HG03108 (cell line): ENCODE measurements at regions not wholly inside any gene's neighbourhood (a gene's known extent, or its start where the extent isn't known, plus 50 kb on each side); places are given as distances from the start of the nearest gene placed in this dataset.

Source experiments
- ATAC-seq: cut with Tn5 transposase; IDR thresholded peaks from one replicate; pipeline ENCODE4 v1.9.1; 2021; ENCODE audit warnings: moderate library complexity; ENCODE audit not compliant: unreplicated experiment

DNA sequence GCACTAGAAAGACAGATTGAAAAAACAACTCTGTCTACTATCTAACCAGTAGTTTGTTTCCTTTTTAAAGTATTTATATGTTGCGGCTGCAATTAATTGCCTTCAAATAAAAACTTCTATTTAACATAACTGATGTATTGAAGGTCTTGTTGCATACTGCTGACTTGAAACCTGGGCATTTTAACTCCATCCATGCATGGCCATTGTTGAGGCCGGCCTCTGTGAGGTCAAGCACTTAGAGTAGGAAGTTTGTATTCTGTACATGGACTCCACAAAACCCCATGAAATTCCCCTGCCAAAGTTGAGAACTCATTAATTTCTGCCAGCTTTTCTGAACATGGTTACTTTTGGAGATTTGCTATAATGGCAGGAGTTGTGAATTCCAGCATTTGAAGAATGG, 150.6 kb downstream of the GAS1 start:
- ATAC-seq: no peak

DNA sequence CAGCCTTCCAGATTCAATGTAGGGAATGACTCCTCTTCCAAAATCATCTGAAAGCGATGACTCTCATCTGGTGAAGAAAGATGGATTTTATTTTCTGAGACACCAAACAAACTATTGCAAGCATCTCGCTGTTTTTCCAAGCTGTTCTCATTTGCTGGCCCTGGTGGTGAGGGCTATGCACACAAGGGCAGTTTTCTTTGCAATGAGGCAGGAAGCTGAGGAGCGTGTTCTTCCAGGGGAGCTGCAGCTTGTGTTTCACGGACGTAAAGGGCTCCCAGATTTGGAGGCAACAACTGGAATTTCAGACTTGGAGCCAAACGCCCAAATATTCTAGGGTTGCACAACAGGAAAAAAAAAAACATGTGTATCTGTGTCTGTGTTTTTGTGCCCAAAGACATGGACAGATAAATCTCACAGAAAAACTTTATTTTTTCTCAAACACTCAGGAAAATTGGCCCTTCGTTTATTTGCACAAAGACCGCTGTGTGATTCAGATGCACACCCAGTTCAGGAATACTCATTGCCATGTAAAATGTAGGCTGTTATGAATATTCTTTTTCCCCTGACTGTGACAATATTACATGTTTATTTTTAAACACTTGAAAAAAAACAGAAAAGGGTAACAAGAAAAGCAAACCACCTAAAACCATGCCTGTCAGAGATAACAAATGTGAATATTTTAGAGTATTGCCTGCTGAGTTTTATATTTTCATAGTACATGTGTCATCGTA, 151.3 kb downstream of the GAS1 start:
- ATAC-seq: no peak

DNA sequence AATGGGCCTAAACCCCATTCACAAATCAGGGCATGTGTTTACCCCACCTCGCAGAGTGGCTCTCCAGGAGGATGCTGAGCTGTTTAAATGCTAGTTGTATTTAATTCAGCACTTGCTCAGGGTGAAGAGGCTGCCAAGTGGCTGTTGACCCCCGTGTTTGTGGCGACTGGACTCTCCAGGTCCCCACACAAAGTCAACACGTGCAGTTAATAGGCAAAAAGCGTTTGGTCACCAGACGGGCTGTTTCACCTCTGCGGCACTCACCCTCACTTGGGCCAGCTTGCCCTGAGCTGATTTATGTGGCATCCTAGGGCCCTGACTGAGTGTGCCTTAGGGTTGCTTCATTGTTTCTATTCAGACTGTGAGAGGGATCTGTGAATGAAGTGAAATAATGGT, 152.3 kb downstream of the GAS1 start:
- ATAC-seq: no peak

DNA sequence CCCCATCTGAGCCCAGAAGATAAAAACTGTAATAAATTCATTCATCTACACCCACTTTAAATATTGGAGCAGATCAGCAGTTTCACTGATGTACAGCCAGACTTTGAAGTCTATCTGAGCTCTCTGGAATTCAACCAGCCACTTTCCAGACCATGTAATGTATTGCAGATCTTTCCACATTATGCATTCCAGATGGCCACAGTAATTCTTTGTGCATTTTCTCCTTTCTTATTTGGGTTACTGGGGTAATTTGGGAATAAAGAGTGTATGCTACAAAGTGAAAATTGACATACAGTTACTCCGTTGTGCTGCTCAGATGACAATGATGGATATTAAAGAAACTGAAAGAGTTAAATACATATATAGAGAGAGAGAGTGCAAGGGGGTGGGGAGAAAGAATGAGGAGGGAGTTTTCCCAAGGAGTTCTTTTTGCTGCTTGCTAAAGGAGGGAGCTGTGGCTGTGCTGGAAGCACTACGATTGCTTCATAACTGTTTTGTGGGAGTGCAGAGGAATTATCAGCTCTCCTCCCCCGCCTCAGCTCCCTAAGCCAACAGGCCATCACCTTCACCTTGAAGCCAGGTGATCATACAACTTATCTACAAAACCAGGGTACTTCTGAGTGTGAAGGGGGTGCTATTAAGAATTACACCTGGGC, 152.8 kb downstream of the GAS1 start:
- ATAC-seq: no peak

DNA sequence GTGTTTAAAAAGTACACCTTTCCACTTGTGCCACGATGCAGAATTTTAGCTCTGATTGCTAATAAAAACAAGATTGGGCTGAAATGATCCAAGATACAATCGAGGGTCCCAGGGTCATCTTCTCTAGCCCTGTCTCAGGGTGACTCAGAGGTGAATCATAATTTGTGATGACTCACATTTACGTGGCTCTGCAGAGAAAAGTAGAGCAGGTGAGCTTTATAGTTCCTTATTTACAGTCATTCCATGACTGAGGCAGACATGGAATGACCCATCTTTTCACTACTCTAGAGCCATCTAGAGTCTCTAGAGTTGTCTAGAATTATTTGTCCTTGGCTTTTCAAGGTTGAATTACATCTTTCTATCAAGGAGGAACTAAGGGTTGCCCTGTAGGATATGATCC, 155.2 kb downstream of the GAS1 start:
- ATAC-seq: no peak

DNA sequence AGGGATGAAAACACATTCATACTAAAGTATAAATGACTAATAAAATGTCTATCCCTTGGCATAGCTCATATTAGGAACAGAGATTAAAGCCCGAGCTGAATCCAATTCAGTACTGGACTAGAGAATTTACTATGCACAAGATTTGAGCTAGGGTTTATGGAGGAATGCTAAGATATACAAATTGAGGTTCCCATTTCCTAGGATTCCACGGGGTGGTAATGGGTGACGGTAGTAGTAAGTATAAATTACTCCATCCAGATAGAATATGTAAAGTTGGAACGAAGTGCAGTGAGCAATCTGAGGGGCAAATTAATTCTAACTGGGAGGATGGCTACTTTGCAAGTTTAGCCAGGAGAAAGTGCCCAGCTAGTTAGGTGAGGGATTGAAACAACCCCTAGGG, 156.5 kb downstream of the GAS1 start:
- no peak for ATAC-seq

DNA sequence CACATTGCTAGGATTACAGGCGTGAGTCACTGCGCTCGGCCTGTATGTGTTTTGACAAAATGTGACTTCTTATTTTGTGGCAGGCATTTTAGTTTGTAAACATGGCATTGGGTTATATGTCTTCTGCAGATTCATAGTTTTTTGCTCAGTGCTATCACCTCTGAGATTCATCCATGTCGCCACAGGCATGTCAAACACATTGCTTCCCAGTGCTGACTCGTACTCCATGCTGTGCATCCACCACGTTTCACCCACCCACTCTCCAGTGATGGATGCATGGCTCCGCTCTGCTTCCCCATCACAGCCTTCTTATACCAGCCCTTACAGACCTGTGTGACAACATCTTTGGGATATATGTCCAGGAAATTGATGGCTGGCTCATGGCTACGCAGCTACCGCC, 158.8 kb downstream of the GAS1 start:
- no peak for ATAC-seq

DNA sequence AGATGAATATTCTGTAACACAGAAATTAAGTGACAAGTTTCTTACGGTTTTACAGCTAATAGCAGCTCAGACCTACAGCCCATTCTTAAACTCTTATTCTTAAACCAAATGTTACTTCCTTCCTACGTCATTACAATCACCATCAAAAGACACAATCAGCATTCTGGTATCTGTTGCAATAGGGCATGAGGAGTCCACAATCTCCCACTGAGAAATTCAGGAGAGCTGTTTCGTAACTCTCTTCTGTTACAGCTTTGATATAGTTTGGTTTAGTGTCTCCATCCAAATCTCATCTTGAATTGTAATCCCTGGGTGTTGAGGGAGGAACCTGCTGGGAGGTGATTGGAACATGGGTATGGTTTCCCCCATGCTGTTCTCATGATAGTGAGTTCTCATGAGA, 163.4 kb downstream of the GAS1 start:
- ATAC-seq: no peak

DNA sequence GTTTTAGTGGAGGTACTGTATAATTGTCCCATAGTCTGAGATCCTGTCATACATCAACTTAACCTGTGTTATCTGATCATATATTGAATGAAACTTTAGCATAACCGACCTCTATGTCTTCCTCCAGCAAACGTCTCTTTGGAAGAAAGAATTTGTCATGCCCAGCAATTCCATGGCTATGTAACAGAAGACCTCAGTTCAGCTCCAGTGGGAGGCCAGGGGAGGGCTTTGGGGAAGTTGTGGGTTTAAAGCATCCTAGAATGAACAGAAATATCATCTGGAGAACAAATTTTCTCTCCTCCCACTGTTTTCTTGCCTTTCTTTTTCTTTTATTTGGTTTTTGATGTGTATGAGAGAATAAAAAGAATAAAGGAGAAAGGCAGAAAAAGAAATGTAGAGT, 164.5 kb downstream of the GAS1 start:
- no peak for ATAC-seq

DNA sequence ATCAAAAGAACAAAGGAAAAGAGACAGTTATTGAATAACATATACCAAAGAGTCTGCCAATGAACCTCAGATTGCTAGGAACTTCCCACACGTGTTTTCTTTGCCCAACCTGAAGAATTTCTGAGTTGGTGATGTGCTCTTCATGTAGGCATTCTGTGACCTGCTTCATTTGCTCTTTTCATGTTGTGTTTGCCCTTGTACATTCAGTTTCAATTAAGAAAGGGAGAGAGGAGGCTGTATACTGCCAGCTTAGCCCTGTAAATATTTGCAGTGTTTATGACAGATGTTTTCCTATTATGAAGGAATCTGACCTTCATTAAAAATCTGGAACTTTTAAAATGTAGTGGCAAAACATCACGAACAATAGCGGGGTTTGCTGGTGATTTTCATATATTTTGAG, 168.5 kb downstream of the GAS1 start:
- no peak for ATAC-seq

DNA sequence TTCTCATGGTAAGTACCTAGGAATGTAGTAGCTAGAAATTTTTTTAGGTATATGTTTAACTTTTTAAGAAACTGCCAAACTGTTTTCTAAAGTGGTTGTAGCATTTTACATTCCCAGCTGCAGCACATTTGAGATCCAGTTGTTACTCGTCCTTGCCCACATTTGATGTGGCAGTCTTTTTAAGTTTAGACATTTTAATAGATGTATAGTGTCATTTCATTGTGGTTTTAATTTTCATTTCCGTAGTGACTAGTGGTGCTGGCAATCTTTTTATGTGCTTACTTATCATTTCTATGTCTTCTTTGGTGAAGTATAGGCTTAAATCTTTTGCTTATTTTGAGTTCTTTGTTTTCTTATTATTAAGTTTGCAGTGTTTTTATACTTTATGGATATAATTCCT, 171.6 kb downstream of the GAS1 start:
- no peak for ATAC-seq

DNA sequence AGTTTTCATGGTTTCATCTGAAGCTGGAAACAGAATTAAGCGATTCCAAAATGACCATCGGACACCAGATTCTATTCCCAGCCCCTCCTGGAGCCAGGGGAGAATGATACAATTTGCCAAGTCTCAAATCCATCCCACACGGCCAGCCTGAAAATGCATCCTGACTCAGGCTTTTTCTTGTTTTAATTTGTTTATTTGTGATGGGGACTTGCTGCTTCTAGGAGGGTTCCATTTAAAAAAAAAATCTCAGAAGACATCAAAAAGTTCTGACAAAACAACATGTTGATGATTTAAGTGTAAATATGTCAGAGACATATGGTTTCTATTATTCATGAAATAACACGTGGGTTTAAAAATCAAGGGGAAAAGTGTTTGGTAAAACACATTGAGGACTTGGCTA, 173.2 kb downstream of the GAS1 start:
- ATAC-seq: no peak

DNA sequence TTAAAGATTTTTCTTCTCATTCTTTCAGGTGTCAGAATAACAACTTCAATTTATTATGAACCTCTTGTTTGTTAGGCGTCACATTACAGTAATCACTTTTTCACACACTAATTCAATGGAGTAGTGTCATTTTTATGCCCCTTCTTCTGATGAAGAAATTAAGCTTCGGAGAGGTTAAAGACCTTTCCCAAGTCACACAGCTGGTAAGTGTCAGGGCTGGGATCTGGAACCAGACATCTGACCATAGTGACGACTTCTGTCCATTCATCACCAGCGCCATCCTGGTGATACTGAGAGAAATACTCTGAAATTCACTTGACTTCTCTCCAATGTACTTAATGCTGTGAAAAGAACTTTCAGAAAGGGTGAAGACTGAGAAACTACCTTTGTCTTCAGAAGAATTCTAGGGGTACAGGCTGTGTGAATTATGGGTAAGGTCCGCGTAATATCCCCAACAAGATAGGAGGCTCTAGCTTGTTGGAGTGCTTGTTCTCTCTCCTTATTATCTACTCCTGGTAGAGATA, 173.8 kb downstream of the GAS1 start:
- ATAC-seq: no peak

DNA sequence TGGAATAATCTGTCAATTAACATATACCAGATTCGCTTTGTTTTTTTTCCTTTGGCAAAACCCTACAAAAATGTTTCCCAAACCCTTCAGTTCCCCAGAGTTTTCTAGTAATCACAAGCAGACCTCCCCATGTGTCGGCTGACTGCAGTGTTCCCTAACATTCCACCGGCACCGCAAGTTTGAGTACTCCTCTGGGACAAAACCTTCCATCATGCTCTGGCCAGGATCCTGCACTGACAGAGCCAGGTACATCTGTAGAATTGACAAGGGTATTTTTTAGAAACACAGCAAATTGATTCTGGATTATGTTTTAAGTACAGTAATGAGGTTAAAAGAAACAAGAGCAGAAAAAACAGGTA, 174.7 kb downstream of the GAS1 start:
- ATAC-seq: no peak

DNA sequence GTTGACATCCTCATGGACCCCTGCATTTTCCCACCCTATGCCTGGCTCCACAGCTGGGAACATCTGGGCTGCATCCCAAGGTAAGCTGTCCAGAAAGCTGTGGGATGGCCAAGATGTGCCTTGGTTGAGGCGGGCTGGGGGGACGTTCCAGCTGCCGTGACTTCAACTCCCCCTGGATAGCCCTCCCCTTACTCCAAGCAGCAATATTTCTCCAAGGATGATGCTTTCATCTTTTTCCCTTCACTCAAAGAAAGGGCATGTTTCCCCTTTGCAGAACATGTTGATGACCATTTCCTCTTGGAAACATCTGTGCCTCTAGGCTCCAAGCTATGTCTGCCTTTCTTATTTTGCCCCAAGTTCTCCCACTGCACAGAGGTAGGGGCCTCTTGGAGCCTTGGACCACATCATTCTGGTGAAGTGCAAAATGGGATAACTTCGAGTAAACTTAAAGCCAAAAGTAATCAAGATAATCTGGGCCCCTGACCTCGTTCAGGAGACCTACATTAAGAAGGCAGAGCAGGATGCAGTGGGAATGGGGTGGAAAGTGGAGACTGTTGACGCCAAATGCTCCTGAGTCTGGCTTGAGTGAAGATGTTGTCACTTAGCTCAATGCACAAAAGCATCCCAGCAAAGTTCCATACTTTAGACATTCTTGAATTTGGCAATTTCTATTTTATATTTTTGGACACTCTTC, 175.2 kb downstream of the GAS1 start:
- no peak for ATAC-seq

DNA sequence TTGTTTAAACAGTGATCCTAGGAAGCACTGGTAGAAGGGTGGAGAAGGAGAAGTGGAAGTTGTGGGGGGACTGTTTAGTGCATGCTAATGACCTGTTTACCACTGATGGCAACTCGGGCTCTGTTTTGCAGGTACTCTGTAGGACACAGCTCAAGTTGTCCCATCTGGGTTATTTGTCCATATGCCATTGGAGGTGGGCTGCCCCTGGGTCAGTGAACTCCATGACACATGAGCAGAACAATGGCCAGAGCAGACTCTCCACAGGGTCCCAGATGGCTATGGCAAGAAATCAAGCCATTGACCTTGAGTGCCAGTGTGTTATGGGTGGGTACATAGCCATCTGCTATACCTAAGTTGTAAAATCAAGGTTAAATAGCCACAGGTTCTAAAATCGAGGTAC, 175.9 kb downstream of the GAS1 start:
- ATAC-seq: no peak

DNA sequence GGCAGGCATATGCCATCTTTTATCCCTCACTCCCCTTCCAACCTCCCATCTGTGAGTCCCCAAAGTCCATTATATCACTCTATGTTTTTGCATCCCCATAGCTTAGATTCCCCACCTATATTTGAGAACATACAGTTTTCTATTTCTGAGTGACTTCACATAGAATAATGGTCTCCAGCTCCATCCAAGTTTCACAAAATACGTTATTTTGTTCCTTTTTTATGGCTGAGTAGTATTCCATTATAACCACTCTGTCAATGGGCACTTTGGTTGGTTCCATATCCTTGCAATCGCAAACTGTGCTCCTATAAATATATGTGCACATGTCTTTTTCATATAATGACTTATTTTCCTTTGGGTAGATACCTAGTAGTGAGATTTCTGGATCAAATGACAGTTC, 178.6 kb downstream of the GAS1 start:
- ATAC-seq: no peak

DNA sequence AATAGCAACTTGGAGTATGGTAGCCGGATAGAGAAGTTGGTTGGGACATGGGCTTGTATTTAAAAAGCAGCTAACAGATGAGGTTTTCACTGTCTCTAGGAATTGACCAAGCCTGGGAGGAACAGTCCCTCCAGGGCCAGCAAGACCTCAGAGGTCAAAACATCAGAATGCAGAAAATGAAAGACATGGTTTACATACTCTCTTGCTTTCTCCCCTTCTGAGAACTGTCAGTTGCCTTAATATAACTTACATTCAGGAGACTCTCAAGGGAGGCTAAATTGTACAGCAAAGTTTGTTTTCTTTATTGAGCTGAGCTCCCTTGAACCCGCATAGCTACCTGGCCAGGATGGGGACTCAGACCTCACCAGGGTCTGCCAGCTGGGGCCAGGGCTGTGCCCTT, 179.3 kb downstream of the GAS1 start:
- no peak for ATAC-seq

DNA sequence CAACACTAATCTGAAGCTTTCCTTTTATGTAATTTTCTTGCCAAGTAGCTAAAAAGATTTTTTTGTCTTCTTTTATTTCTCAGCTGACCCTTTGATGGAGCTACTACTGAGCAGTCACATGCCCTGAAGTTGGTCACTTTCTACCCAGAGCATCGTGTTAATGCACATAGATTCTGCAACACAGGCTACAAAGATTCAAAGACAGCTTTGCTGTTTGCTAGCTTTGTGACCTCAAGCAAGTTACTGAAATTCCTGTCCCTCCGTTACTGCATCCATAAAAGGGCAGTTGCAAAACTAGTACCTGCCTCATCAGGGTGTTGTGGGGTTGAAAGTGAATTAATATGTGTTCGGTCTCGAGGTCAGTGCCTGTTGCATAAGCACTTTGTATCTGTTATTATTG, 179.9 kb downstream of the GAS1 start:
- no peak for ATAC-seq

DNA sequence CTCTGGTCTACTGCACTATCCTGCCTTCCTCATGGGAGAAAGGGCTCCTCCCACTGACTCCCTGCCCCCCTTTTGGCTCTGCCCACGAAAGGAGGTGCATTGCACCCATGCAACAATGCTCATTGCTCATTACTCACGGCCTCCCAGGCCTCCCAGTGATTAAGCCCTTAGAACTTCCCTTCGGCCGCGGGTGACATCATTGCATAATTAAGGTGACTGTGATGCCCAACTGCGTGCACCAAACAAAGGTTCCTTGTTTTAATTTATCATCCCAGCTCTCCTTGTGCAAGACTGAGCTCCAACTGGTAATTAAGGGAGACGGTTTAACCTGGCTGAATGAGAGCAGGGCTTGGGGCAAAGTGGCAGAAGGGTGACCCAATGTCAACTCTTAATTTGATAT, 180.4 kb downstream of the GAS1 start:
- ATAC-seq: no peak

DNA sequence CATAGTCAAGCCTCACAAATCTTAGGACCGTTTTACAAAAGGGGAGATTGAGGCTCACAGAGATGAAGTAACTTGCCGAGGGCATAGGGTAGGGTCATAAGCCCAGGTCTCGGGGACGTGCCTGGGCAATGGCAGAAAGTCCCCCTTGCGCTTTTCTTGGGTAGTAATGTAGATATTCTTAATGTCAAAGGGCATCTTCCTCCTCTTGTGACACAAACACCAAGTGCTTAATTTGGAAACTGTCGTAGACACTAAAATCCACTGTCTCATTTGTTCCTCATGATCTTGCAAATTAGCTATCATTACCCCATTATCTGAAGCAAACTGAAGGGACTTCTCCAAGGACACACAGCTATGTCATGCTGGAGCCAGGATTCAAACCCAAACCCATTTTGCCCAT, 180.8 kb downstream of the GAS1 start:
- ATAC-seq: no peak

DNA sequence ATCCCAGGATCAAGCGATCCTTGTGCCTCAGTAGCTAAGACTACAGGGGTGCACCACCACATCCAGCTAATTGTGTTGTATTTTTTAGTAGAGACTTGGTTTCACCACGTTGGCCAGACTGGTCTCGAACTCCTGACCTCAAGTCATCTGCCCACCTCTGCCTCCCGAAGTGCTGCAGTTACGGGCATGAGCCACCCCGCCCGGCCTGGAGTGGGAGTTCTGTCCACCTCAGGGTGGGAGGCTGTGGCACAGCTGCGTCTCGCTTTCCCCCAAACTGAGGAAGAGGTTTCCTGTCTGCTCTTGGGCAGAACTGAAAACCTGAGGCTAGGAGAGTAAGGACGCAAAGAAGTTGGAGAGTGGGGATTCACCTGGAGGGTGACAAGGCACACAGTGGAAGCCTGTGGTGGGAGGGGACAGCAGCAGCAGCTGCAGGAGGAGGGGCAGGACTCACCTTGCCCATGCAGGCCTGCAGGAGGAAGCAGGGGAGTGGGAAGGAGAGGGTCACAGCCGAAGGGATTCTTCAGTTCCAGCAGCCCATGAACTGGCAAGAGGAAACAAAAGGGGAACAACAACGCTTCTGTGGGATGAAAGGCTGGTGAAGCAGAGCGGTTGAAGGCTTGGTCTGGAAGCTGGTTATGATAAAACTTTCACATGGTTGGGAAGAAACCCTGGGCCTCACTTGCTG, 181.4 kb downstream of the GAS1 start:
- no peak for ATAC-seq
